Peyer's patch (tissue), 4 donors: ENCODE measurements at regions not wholly inside any gene's neighbourhood (a gene's known extent, or its start where the extent isn't known, plus 50 kb on each side); places are given as distances from the start of the nearest gene placed in this dataset.

Experiments used
- DNase-seq, 3 donors: peaks; one replicate each; pipeline ENCODE4 v3.0.0-alpha.2; 2017 to 2019
- H3K27ac ChIP-seq, 4 donors: fragments of 200-600 bp; sonication (generic); one replicate each; pipeline ENCODE4 v1.5.1; 2016 to 2019
- H3K27me3 ChIP-seq, 2 donors: fragments of 200-600 bp; sonication (generic); one replicate each; pipeline ENCODE4 v1.5.1; 2019
- H3K36me3 ChIP-seq, 3 donors: fragments of 200-600 bp; sonication (generic); one replicate each; pipeline ENCODE4 v1.5.1; 2016 to 2019
- H3K4me1 ChIP-seq, 4 donors: fragments of 200-600 bp; sonication (generic); one replicate each; pipeline ENCODE4 v1.5.1; 2016 to 2019
- H3K4me3 ChIP-seq, 4 donors: fragments of 200-600 bp; sonication (generic); 1 replicate in 3 of 4; 2 replicates in 1 of 4; pipeline ENCODE4 v1.5.1; 2016 to 2019; ENCODE audit warnings: mild to moderate bottlenecking in 1 of 4
- H3K9me3 ChIP-seq, 4 donors: fragments of 200-600 bp; sonication (generic); one replicate each; pipeline ENCODE4 v1.5.1; 2016 to 2019; ENCODE audit warnings: mild to moderate bottlenecking in 1 of 4
- CTCF ChIP-seq, 6 experiments: fragments of 450-650 bp in 4 of 6; fragments of 200-600 bp in 2 of 6; sonication (generic) in 1 of 6; IDR thresholded peaks; one replicate each; pipeline ENCODE4 v1.5.1; 2017 to 2019; ENCODE audit warnings: antibody characterized with exemption in 6 of 6, mild to moderate bottlenecking in 3 of 6, moderate library complexity in 1 of 6
- POLR2A ChIP-seq, 2 donors: fragments of 450-650 bp; IDR thresholded peaks; one replicate each; pipeline ENCODE4 v1.5.1; 2017; ENCODE audit warnings: antibody characterized with exemption in 2 of 2, mild to moderate bottlenecking in 2 of 2, moderate library complexity in 2 of 2

DNA sequence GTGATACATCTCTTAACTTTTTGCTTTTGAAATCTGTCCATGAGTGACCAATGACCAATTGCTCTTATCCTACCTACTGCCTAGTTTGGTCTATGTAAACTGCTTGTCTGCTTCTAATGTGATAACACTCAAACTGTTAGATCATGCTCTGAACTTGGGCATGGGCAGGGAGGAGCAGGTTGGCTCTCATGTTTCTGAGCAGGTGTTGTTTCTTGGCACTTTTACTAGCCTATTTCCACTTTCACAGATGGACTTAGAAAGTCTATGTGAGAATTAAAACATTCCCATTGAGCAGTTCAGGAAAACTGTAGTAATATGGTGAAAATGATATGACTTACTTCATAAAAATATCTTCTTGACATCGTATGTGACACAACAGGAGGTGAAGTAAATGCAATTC lies 538.4 kb downstream of the HACE1 start:
- no peak overlapping the region for H3K4me3 ChIP-seq
- no peaks in the 10 kb centered on the region for H3K9me3 ChIP-seq
- H3K36me3 ChIP-seq = no peaks in the 10 kb centered on the region
- no peaks in the 10 kb centered on the region for H3K27me3 ChIP-seq
- DNase-seq = no peak
- no peak for TF ChIP-seq POLR2A (IDR thresholded peaks at IDR 0.05)
- no peak for TF ChIP-seq CTCF (IDR thresholded peaks at IDR 0.05)
- H3K27ac ChIP-seq = no peak overlapping the region
- H3K4me1 ChIP-seq = no peaks in the 10 kb centered on the region

DNA sequence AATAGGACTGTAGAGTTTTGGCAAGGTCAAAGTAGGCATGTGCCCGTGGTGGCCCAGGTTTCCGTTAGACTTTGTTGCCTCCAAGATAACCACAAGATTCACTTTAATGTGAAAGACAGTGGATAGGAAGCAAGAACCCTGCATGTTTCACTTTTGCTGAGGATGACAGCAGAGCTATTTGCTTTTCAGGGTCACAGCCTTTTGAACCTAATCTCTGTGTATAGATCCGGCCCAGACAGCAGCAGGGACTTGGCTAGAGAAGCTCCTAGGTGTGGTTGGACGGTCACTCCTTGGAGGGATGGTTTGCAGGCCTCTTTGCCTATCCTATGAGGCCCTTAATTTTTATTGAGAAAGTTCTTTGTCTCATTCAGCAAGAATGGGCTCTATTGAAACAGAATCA lies 538.8 kb downstream of the HACE1 start:
- TF ChIP-seq POLR2A (IDR thresholded peaks at IDR 0.05) (no peak), CTCF (IDR thresholded peaks at IDR 0.05) (no peak)
- no peaks in the 10 kb centered on the region for H3K36me3 ChIP-seq
- DNase-seq = no peak
- H3K27ac ChIP-seq = no peak overlapping the region
- H3K9me3 ChIP-seq = no peaks in the 10 kb centered on the region
- H3K27me3 ChIP-seq = no peaks in the 10 kb centered on the region
- no peaks in the 10 kb centered on the region for H3K4me1 ChIP-seq
- H3K4me3 ChIP-seq = no peak overlapping the region

- Histone ChIP-seq H3K4me1 (no peaks in the 10 kb centered on the region), H3K9me3 (no peaks in the 10 kb centered on the region), H3K4me3 (no peak overlapping the region), H3K27ac (no peak overlapping the region), H3K27me3 (no peaks in the 10 kb centered on the region), H3K36me3 (no peaks in the 10 kb centered on the region)
- TF ChIP-seq CTCF (IDR thresholded peaks at IDR 0.05) = no peak
- TF ChIP-seq POLR2A (IDR thresholded peaks at IDR 0.05) = no peak
- no peak for DNase-seq
Observed at GRCh38 chr6:104312851-104313250, 546.9 kb downstream of the HACE1 start.

DNA sequence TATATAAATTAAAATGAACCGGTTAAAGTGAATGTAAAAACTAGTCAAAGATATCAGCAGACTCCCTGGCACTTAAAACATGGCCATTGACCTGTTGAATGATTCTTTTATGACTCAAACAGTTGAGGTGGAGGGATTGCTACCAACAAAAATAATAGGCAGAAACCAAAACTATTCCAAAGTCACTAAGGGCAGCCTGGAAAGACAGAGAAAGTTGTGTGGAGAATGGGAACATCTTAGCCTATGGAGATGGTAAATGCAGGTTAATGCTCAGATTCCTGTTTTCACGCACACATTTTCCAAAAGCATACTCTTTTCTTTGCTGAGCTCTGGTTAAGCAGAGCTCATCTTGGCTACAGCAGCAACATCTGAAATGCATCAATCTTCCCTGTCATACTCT lies 553.5 kb downstream of the HACE1 start:
- no peak for DNase-seq
- H3K9me3 ChIP-seq = no peaks in the 10 kb centered on the region
- no peaks in the 10 kb centered on the region for H3K4me1 ChIP-seq
- H3K36me3 ChIP-seq = no peaks in the 10 kb centered on the region
- no peak overlapping the region for H3K27ac ChIP-seq
- no peak for TF ChIP-seq CTCF (IDR thresholded peaks at IDR 0.05)
- TF ChIP-seq POLR2A (IDR thresholded peaks at IDR 0.05) = no peak
- no peak overlapping the region for H3K4me3 ChIP-seq
- H3K27me3 ChIP-seq = no peaks in the 10 kb centered on the region

- TF ChIP-seq POLR2A (IDR thresholded peaks at IDR 0.05) (no peak), CTCF (IDR thresholded peaks at IDR 0.05) (no peak)
- H3K27me3 ChIP-seq = no peaks in the 10 kb centered on the region
- H3K4me3 ChIP-seq = no peak overlapping the region
- no peak for DNase-seq
- no peaks in the 10 kb centered on the region for H3K4me1 ChIP-seq
- H3K27ac ChIP-seq = no peak overlapping the region
- H3K9me3 ChIP-seq = no peaks in the 10 kb centered on the region
- H3K36me3 ChIP-seq = no peaks in the 10 kb centered on the region
Observed at GRCh38 chr6:104305206-104305605, 554.5 kb downstream of the HACE1 start.

DNA sequence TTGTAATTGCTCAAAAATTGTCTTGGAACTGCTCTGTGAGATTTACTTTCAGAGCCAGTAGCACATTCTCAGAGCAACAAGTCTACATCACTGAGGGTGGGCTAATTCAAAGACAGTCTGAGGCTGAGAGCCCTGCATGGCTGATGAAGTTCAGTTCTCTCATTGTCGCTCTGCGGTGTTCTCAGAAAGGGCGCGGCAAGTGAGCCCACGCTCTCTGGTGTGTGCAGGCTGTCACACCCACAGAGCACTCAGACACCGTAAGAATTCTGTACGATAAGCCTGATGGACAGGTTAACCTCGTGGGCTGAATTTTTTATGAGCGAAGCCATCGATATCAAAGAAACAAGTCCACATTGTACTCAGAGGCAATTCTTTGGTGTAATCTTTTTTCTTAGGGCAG lies 557.8 kb downstream of the HACE1 start:
- Histone ChIP-seq H3K4me1 (no peaks in the 10 kb centered on the region), H3K4me3 (no peak overlapping the region), H3K9me3 (no peaks in the 10 kb centered on the region), H3K27ac (no peak overlapping the region), H3K27me3 (no peaks in the 10 kb centered on the region), H3K36me3 (no peaks in the 10 kb centered on the region)
- no peak for TF ChIP-seq POLR2A (IDR thresholded peaks at IDR 0.05)
- no peak for TF ChIP-seq CTCF (IDR thresholded peaks at IDR 0.05)
- DNase-seq = no peak
